ENCODE measurements at regions not wholly inside any gene's neighbourhood (a gene's known extent, or its start where the extent isn't known, plus 50 kb on each side); places are given as distances from the start of the nearest gene placed in this dataset.

- POLR2A ChIA-PET (ENCODE audit: unreplicated experiment) = no interaction called here
- Histone ChIP-seq H3K9me3 (ENCODE audit: insufficient read depth, low read depth) (no peaks in the 10 kb centered on the region), H3K27me3 (ENCODE audit: insufficient read depth, low read depth) (no peaks in the 10 kb centered on the region), H3K4me1 (replicated peaks; ENCODE audit: insufficient read depth) (peaks cover 17% of the 10 kb centered on the region), H4K20me1 (ENCODE audit: insufficient read depth) (no peaks in the 10 kb centered on the region), H3K4me2 (0 out of 2 replicates have a peak overlapping the region, but pooled peaks have one; percentile 12), H3K9me2 (ENCODE audit: insufficient read depth) (no peaks in the 10 kb centered on the region), H3K4me3 (no peak overlapping the region), H3K36me3 (ENCODE audit: low read depth) (no peaks in the 10 kb centered on the region), H3K79me2 (ENCODE audit: low read depth) (no peaks in the 10 kb centered on the region), H3K27ac (no peak overlapping the region), H3F3A (ENCODE audit: insufficient read depth, low read depth) (no peaks in the 10 kb centered on the region), H2AFZ (no peak overlapping the region)
- intact Hi-C loops (cut with micrococcal nuclease; ENCODE audit: unreplicated experiment) = no loop called here
- BruUV-seq (replicated peaks) = no TSS peak
- DNase-seq = no peak
- no peak for TF ChIP-seq CTCF (conservative IDR thresholded peaks at IDR 0.05)
- TF ChIP-seq EZH2 (IDR thresholded peaks at IDR 0.05; ENCODE audit: low read depth) = no peak
- CTCF ChIA-PET = no interaction called here
Measured at GRCh38 chr20:24842274-24842917, 106.7 kb upstream of the CST7 start.

- Histone ChIP-seq H3K79me2 (ENCODE audit: low read depth) (no peaks in the 10 kb centered on the region), H2AFZ (no peak overlapping the region), H3K4me1 (replicated peaks; ENCODE audit: insufficient read depth) (peaks cover 11% of the 10 kb centered on the region), H3K4me3 (no peak overlapping the region), H3K4me2 (no peak overlapping the region), H3K9me3 (ENCODE audit: insufficient read depth, low read depth) (no peaks in the 10 kb centered on the region), H3K36me3 (ENCODE audit: low read depth) (no peaks in the 10 kb centered on the region), H4K20me1 (ENCODE audit: insufficient read depth) (no peaks in the 10 kb centered on the region), H3K27me3 (ENCODE audit: insufficient read depth, low read depth) (no peaks in the 10 kb centered on the region), H3K9me2 (ENCODE audit: insufficient read depth) (no peaks in the 10 kb centered on the region), H3K27ac (no peak overlapping the region), H3F3A (ENCODE audit: insufficient read depth, low read depth) (no peaks in the 10 kb centered on the region)
- ChIA-PET CTCF (no interaction called here), POLR2A (ENCODE audit: unreplicated experiment) (no interaction called here)
- no peak for TF ChIP-seq CTCF (conservative IDR thresholded peaks at IDR 0.05)
- TF ChIP-seq EZH2 (IDR thresholded peaks at IDR 0.05; ENCODE audit: low read depth) = no peak
- no peak for DNase-seq
- intact Hi-C loops (cut with micrococcal nuclease; ENCODE audit: unreplicated experiment) = no loop called here
- no TSS peak for BruUV-seq (replicated peaks)
Measured at GRCh38 chr20:24842918-24843715, 106.0 kb upstream of the CST7 start.

- CTCF ChIA-PET = no interaction called here
- Histone ChIP-seq H3K27me3 (ENCODE audit: insufficient read depth, low read depth) (no peaks in the 10 kb centered on the region), H4K20me1 (ENCODE audit: insufficient read depth) (no peaks in the 10 kb centered on the region), H3K4me3 (no peak overlapping the region), H3F3A (ENCODE audit: insufficient read depth, low read depth) (no peaks in the 10 kb centered on the region), H3K9me3 (ENCODE audit: insufficient read depth, low read depth) (peaks cover 8% of the 10 kb centered on the region; the same call in 1 of the 2 replicates), H3K27ac (no peak overlapping the region), H3K79me2 (ENCODE audit: low read depth) (no peaks in the 10 kb centered on the region), H3K4me2 (no peak overlapping the region), H3K9me2 (ENCODE audit: insufficient read depth) (no peaks in the 10 kb centered on the region), H3K36me3 (ENCODE audit: low read depth) (no peaks in the 10 kb centered on the region), H2AFZ (no peak overlapping the region), H3K4me1 (replicated peaks; ENCODE audit: insufficient read depth) (no peaks in the 10 kb centered on the region)
- no peak for DNase-seq
- POLR2A ChIA-PET (ENCODE audit: unreplicated experiment) = no interaction called here
- no TSS peak for BruUV-seq (replicated peaks)
- intact Hi-C loops (cut with micrococcal nuclease; ENCODE audit: unreplicated experiment) = no loop called here
- TF ChIP-seq EZH2 (IDR thresholded peaks at IDR 0.05; ENCODE audit: low read depth) (no peak), CTCF (conservative IDR thresholded peaks at IDR 0.05) (no peak)
Measured at GRCh38 chr20:24850176-24850575, 98.9 kb upstream of the CST7 start.

All from PC-9 (cell line).